GM23338 (cell line): ENCODE measurements at regions not wholly inside any gene's neighbourhood (a gene's known extent, or its start where the extent isn't known, plus 50 kb on each side); places are given as distances from the start of the nearest gene placed in this dataset.

Source experiments
- ATAC-seq: fragments of 200-7000 bp; cut with Tn5 transposase; 3 replicates; pipeline ENCODE4 v1.9.1; 2020
- DNase-seq: peaks from one replicate; pipeline ENCODE4 v3.0.0-alpha.2; 2015; ENCODE audit warnings: low spot score
- H2AFZ ChIP-seq: fragments of 200-600 bp; sonication (generic); 2 replicates; pipeline ENCODE4 v1.8.0; 2016; ENCODE audit warnings: antibody characterized with exemption, mild to moderate bottlenecking, moderate library complexity
- H3F3A ChIP-seq: fragments of 200-600 bp; sonication (generic); replicated peaks from 2 replicates; pipeline ENCODE4 v1.8.0; 2017; ENCODE audit warnings: antibody characterized with exemption, mixed run types, low read depth
- H3K27ac ChIP-seq: fragments of 200-600 bp; sonication (generic); 2 replicates; pipeline ENCODE4 v1.6.1; 2016; ENCODE audit warnings: low read depth
- H3K27me3 ChIP-seq: fragments of 200-600 bp; sonication (generic); 2 replicates; pipeline ENCODE4 v1.8.0; 2016; ENCODE audit warnings: mild to moderate bottlenecking, mixed run types, moderate library complexity; ENCODE audit not compliant: insufficient read depth
- H3K36me3 ChIP-seq: fragments of 200-600 bp; sonication (generic); 2 replicates; pipeline ENCODE4 v1.8.0; 2016; ENCODE audit warnings: mild to moderate bottlenecking; ENCODE audit not compliant: insufficient read depth
- H3K4me1 ChIP-seq: fragments of 200-600 bp; sonication (generic); 2 replicates; pipeline ENCODE4 v1.8.0; 2016; ENCODE audit warnings: mild to moderate bottlenecking, moderate library complexity; ENCODE audit not compliant: insufficient read depth
- H3K4me2 ChIP-seq: fragments of 200-600 bp; sonication (generic); 2 replicates; pipeline ENCODE4 v1.7.1; 2017; ENCODE audit warnings: mixed run types
- H3K4me3 ChIP-seq: fragments of 200-600 bp; sonication (generic); 2 replicates; pipeline ENCODE4 v1.6.1; 2016; ENCODE audit warnings: mixed run types
- H3K79me2 ChIP-seq: fragments of 200-600 bp; sonication (generic); replicated peaks from 2 replicates; pipeline ENCODE4 v1.8.0; 2017; ENCODE audit warnings: mild to moderate bottlenecking; ENCODE audit not compliant: insufficient read depth
- H3K9me2 ChIP-seq: fragments of 200-600 bp; sonication (generic); 2 replicates; pipeline ENCODE4 v1.8.0; 2017; ENCODE audit not compliant: insufficient read depth
- H4K20me1 ChIP-seq: fragments of 200-600 bp; sonication (generic); replicated peaks from 2 replicates; pipeline ENCODE4 v1.8.0; 2017; ENCODE audit warnings: mild to moderate bottlenecking; ENCODE audit not compliant: insufficient read depth
- H3K27ac Mint-ChIP-seq: 2 replicates; pipeline ENCODE4 v1.8.0; 2020; ENCODE audit warnings: inconsistent platforms, mild to moderate bottlenecking, moderate library complexity, mixed read lengths
- H3K27me3 Mint-ChIP-seq: 3 replicates; pipeline ENCODE4 v1.8.0; 2022; ENCODE audit warnings: low read depth, mild to moderate bottlenecking, moderate library complexity, mixed read lengths, inconsistent platforms; ENCODE audit not compliant: insufficient read depth, poor library complexity
- H3K36me3 Mint-ChIP-seq: 3 replicates; pipeline ENCODE4 v1.8.0; 2021; ENCODE audit warnings: low read depth, mild to moderate bottlenecking, inconsistent platforms, moderate library complexity, mixed read lengths
- H3K4me1 Mint-ChIP-seq: 3 replicates; pipeline ENCODE4 v1.8.0; 2020; ENCODE audit warnings: mild to moderate bottlenecking, inconsistent platforms, mixed read lengths
- H3K4me3 Mint-ChIP-seq: 3 replicates; pipeline ENCODE4 v1.8.0; 2021; ENCODE audit warnings: moderate library complexity, mild to moderate bottlenecking, inconsistent platforms, mixed read lengths
- H3K9me3 Mint-ChIP-seq: 3 replicates; pipeline ENCODE4 v1.8.0; 2020; ENCODE audit warnings: moderate library complexity, mild to moderate bottlenecking, inconsistent platforms, mixed read lengths
- EZH2 ChIP-seq: fragments of 200-600 bp; sonication (generic); IDR thresholded peaks from one replicate; pipeline ENCODE4 v1.8.0; 2017; ENCODE audit warnings: antibody characterized with exemption, mild to moderate bottlenecking, low read depth; ENCODE audit not compliant: unreplicated experiment
- EZH2phosphoT487 ChIP-seq: fragments of 200-600 bp; sonication (generic); IDR thresholded peaks from one replicate; pipeline ENCODE4 v1.8.1; 2018; ENCODE audit warnings: antibody characterized with exemption; ENCODE audit not compliant: unreplicated experiment
- POLR2AphosphoS5 ChIP-seq: IDR thresholded peaks from 2 replicates; pipeline ENCODE4 v1.6.1; 2016; ENCODE audit warnings: antibody characterized with exemption, low read depth
- ZNF331 ChIP-seq: fragments of 250-450 bp; sonication (Bioruptor Pico); IDR thresholded peaks from 2 replicates; pipeline ENCODE4 v1.5.0; 2020; ENCODE audit warnings: low read depth, mild to moderate bottlenecking, moderate library complexity
- TF ChIP-seq, protein P1 (sequence below): fragments of 250-450 bp; sonication (Bioruptor Pico); IDR thresholded peaks from 2 replicates; pipeline ENCODE4 v1.5.0; 2020; ENCODE audit warnings: mild to moderate bottlenecking, moderate library complexity
- TF ChIP-seq, protein P2 (sequence below), 2 experiments: fragments of 200-600 bp in 1 of 2; sonication (generic) in 1 of 2; conservative IDR thresholded peaks; 2 replicates each; pipeline versions ENCODE4 v1.5.1 to v1.6.1; 2016 to 2017; ENCODE audit warnings: antibody characterized with exemption in 2 of 2, low read depth in 2 of 2, mild to moderate bottlenecking in 2 of 2, moderate library complexity in 1 of 2

DNA sequence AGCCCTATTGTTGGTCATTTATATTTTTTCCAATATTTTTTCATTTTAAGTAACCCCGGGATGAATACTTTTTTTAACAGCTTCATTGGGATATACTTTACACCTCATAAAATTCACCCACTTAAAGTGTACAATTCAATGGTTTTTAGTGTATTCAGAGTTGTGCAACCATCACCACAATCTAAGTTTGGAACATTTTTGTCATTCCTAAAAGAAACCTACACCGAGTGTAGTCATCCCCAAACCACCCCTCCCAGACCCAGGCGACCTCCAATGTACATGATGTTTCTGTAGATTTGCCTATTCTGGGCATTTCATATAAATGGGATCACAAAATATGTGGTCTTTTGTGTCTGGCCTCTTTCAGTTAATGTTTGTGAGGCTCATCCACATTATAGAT lies 118.3 kb upstream of the FRMD4B start:
- Histone ChIP-seq H3K79me2 (no peaks in the 10 kb centered on the region), H4K20me1 (no peaks in the 10 kb centered on the region; the same call in none of the 2 replicates), H3K36me3 (no peaks in the 10 kb centered on the region), H3K4me1 (0 out of 2 replicates have a peak, but pooled peaks cover 2% of the 10 kb centered on the region), H2AFZ (no peak overlapping the region), H3K9me2 (peaks cover 3% of the 10 kb centered on the region; the same call in 1 of the 2 replicates), H3K27ac (no peak overlapping the region), H3K4me3 (no peak overlapping the region), H3F3A (no peaks in the 10 kb centered on the region), H3K27me3 (no peaks in the 10 kb centered on the region), H3K4me2 (no peak overlapping the region)
- TF ChIP-seq, protein P1, sequence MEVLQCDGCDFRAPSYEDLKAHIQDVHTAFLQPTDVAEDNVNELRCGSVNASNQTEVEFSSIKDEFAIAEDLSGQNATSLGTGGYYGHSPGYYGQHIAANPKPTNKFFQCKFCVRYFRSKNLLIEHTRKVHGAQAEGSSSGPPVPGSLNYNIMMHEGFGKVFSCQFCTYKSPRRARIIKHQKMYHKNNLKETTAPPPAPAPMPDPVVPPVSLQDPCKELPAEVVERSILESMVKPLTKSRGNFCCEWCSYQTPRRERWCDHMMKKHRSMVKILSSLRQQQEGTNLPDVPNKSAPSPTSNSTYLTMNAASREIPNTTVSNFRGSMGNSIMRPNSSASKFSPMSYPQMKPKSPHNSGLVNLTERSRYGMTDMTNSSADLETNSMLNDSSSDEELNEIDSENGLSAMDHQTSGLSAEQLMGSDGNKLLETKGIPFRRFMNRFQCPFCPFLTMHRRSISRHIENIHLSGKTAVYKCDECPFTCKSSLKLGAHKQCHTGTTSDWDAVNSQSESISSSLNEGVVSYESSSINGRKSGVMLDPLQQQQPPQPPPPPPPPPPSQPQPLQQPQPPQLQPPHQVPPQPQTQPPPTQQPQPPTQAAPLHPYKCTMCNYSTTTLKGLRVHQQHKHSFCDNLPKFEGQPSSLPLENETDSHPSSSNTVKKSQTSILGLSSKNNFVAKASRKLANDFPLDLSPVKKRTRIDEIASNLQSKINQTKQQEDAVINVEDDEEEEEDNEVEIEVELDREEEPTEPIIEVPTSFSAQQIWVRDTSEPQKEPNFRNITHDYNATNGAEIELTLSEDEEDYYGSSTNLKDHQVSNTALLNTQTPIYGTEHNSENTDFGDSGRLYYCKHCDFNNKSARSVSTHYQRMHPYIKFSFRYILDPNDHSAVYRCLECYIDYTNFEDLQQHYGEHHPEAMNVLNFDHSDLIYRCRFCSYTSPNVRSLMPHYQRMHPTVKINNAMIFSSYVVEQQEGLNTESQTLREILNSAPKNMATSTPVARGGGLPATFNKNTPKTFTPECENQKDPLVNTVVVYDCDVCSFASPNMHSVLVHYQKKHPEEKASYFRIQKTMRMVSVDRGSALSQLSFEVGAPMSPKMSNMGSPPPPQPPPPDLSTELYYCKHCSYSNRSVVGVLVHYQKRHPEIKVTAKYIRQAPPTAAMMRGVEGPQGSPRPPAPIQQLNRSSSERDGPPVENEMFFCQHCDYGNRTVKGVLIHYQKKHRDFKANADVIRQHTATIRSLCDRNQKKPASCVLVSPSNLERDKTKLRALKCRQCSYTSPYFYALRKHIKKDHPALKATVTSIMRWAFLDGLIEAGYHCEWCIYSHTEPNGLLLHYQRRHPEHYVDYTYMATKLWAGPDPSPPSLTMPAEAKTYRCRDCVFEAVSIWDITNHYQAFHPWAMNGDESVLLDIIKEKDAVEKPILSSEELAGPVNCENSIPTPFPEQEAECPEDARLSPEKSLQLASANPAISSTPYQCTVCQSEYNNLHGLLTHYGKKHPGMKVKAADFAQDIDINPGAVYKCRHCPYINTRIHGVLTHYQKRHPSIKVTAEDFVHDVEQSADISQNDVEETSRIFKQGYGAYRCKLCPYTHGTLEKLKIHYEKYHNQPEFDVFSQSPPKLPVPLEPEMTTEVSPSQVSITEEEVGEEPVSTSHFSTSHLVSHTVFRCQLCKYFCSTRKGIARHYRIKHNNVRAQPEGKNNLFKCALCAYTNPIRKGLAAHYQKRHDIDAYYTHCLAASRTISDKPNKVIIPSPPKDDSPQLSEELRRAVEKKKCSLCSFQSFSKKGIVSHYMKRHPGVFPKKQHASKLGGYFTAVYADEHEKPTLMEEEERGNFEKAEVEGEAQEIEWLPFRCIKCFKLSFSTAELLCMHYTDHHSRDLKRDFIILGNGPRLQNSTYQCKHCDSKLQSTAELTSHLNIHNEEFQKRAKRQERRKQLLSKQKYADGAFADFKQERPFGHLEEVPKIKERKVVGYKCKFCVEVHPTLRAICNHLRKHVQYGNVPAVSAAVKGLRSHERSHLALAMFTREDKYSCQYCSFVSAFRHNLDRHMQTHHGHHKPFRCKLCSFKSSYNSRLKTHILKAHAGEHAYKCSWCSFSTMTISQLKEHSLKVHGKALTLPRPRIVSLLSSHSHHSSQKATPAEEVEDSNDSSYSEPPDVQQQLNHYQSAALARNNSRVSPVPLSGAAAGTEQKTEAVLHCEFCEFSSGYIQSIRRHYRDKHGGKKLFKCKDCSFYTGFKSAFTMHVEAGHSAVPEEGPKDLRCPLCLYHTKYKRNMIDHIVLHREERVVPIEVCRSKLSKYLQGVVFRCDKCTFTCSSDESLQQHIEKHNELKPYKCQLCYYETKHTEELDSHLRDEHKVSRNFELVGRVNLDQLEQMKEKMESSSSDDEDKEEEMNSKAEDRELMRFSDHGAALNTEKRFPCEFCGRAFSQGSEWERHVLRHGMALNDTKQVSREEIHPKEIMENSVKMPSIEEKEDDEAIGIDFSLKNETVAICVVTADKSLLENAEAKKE (CRISPR knock-in tag): no peak
- no peak for TF ChIP-seq ZNF331 (CRISPR knock-in tag)
- no peak for TF ChIP-seq EZH2
- TF ChIP-seq, protein P2, sequence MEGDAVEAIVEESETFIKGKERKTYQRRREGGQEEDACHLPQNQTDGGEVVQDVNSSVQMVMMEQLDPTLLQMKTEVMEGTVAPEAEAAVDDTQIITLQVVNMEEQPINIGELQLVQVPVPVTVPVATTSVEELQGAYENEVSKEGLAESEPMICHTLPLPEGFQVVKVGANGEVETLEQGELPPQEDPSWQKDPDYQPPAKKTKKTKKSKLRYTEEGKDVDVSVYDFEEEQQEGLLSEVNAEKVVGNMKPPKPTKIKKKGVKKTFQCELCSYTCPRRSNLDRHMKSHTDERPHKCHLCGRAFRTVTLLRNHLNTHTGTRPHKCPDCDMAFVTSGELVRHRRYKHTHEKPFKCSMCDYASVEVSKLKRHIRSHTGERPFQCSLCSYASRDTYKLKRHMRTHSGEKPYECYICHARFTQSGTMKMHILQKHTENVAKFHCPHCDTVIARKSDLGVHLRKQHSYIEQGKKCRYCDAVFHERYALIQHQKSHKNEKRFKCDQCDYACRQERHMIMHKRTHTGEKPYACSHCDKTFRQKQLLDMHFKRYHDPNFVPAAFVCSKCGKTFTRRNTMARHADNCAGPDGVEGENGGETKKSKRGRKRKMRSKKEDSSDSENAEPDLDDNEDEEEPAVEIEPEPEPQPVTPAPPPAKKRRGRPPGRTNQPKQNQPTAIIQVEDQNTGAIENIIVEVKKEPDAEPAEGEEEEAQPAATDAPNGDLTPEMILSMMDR (conservative IDR thresholded peaks at IDR 0.05; ENCODE audit: low read depth in 2 of 2): no peak
- TF ChIP-seq POLR2AphosphoS5: no peak
- no peak for TF ChIP-seq EZH2phosphoT487
- Mint-ChIP-seq H3K27ac (no peak overlapping the region), H3K9me3 (no peaks in the 10 kb centered on the region), H3K4me3 (no peak overlapping the region), H3K4me1 (peaks cover 5% of the 10 kb centered on the region; the same call in 2 of the 3 replicates), H3K27me3 (no peaks in the 10 kb centered on the region), H3K36me3 (no peaks in the 10 kb centered on the region)
- ATAC-seq: no peak
- no peak for DNase-seq
